Inferior parietal cortex (tissue), 1 donor: ENCODE measurements at regions not wholly inside any gene's neighbourhood (a gene's known extent, or its start where the extent isn't known, plus 50 kb on each side); places are given as distances from the start of the nearest gene placed in this dataset.

Source experiments
- DNase-seq: peaks from one replicate; pipeline ENCODE4 v3.0.0-alpha.2; 2016; ENCODE audit errors: extremely low spot score

- DNase-seq, result no peak
Measured at GRCh38 chr4:19999276-19999675, 252.4 kb upstream of the SLIT2 start.

DNA sequence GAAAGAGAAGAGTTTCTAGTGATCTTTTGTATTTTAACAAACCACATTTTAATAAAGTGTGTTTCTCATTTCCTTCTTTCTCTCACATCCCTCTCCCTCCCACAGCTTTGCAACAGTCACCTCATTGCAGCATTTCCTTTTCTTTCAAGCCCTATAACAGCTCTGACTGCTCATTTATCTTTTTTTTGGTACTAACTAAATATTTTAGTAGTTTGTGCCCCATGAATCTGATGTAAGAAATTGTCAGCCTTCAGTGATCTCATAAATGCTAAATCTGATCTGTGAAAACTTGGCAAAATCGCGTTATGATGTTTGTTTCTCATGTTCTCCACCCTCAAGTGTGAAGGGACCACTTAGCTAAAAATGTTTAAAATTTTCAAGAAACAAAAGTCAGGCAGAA, 258.5 kb upstream of the SLIT2 start:
- no peak for DNase-seq

- no peak for DNase-seq
Measured at GRCh38 chr4:19992471-19993093, 259.1 kb upstream of the SLIT2 start.

- DNase-seq, result no peak
Measured at GRCh38 chr4:19987746-19988145, 264.0 kb upstream of the SLIT2 start.

DNA sequence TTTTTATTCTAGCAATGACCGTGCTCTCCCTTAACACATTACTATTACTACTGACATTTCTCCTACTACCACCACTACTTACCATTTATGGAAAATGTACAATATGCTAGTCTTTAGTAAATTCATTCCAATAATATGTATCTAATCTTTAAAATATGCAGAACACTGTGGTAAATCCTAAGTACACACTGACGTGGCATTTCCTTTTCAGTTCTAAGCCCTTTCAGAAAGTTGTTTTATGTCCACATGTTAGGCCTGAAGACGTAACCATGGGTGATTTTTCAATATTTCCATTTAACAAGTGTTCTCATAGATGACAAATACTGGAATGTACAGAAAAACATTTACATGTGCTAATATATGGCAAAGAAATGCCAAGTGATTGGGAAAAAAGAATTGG, 268.6 kb upstream of the SLIT2 start:
- DNase-seq, result no peak

DNA sequence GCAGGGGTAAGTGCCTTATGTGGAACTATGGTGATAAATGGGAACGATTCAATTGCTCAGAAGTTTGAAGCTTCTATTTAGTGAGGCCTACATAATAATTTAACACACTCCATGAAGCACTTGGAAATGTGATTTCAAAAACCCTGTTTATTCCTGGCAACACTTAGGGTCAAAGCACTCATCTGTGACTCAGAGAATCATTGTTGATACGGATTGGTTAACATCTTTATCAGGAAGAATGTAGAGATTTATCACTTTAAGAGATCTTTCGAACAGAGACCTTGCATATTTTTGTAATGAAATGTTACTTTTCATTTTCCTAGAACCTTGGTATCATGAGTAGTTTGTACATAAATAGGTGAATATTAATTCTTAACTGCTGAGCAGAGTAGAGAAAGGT, 269.1 kb upstream of the SLIT2 start:
- no peak for DNase-seq

- DNase-seq, result no peak
Measured at GRCh38 chr4:19971829-19972228, 279.9 kb upstream of the SLIT2 start.

DNA sequence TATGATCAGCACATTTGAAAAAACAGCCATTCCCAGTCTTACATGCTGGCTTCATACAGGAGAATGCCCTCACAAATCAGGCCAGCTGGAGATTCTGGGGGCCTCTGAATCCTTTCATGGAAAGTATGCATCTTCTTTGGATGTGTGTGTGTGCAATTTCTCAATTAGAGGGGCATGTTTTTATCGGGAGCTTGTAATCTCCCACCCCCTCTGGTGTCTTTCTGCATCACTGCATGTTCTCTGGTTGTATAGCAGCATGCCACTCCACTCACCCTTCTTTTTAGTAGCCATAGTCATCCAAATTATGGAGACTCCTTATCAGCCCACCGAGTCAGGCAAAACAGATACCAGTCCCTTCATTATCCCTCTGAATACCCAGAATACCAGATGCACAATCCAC, 282.2 kb upstream of the SLIT2 start:
- no peak for DNase-seq

DNA sequence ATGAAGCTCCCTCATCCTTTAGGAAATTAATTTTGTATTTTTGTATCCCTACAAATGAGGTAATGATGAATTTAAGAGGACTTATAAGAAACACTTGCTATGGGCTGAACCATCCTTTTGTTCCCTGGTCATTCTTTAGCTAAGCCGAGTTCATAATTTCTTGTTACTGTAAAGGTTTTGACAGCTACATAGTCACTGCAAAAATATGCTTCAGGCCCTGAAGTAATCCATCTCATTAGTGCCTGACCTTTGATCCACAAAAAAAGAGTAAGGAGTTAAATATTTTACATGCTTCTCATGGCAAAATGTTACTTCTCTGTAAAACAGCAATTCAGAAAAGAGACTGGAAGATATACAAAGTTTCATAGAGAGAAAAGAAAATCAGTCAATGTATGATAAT, 290.6 kb upstream of the SLIT2 start:
- no peak for DNase-seq

DNA sequence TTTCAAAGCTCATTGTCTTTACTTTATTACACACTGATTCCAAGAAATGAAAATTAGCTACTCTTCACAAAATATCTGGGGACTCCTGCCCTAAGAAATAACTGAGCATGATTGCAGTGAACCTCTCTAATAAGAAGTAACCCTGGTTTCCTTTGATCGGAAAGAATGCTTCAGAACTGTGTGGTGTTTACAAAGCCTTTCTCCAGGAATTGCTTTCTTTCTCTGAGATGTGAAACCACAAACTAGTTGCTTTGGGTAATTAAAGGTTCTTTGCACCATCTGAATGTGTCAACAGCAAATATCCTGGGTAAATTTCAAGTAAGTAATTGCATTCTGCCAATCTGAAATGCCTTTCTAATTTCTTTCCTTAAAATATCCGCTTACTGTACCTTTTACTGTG, 292.9 kb upstream of the SLIT2 start:
- no peak for DNase-seq

GRCh38 chr4:19947349-19947748, 304.4 kb upstream of the SLIT2 start:
- DNase-seq, result no peak

- DNase-seq, result no peak
Measured at GRCh38 chr4:19945979-19946380, 305.7 kb upstream of the SLIT2 start.

- no peak for DNase-seq
Measured at GRCh38 chr4:19945501-19945900, 306.2 kb upstream of the SLIT2 start.

- DNase-seq, result no peak
Measured at GRCh38 chr4:19944806-19945205, 306.9 kb upstream of the SLIT2 start.

- DNase-seq, result no peak
Measured at GRCh38 chr4:19944251-19944650, 307.5 kb upstream of the SLIT2 start.

- no peak for DNase-seq
Measured at GRCh38 chr4:19941434-19941833, 310.3 kb upstream of the SLIT2 start.

GRCh38 chr4:19940861-19941260, 310.8 kb upstream of the SLIT2 start:
- DNase-seq, result no peak

DNA sequence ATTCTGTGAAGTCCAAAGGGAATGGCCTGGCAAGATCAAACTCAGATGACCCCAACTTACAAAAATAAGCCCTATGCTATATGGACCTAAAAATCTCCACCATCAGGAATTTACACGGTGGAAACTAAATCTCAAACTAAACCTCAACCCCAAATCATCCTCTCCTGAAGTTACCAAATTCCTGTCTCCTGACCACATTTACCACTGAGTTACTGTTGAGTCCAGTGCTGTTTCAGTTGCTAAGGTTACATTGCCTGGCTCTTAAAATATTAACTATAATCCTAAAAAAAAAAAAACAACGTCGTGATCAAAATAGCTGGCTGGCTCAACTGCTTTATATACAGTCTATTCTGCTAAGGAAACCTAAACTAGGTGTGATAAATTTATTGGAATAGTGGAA, 315.2 kb upstream of the SLIT2 start:
- DNase-seq, result no peak

GRCh38 chr4:19930742-19931141, 321.0 kb upstream of the SLIT2 start:
- no peak for DNase-seq

DNA sequence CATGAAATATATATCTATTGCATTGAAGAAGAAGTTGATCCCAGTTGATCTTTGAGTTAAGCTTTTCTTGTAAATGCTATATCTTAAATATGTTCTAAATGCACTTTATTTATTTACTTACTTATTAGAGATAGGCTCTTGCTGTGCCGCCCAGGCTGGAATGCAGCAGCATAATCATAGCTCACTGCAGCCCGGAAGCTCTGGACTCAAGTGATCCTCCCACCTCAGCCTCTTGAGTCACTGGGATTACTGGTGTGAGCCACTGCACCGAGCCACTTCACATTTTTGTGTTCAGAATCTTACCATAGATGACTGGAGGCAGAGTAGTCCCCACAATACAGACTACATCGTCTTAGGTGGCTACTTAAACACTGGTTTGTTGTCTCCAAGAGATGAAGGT, 324.3 kb upstream of the SLIT2 start:
- DNase-seq, result no peak

DNA sequence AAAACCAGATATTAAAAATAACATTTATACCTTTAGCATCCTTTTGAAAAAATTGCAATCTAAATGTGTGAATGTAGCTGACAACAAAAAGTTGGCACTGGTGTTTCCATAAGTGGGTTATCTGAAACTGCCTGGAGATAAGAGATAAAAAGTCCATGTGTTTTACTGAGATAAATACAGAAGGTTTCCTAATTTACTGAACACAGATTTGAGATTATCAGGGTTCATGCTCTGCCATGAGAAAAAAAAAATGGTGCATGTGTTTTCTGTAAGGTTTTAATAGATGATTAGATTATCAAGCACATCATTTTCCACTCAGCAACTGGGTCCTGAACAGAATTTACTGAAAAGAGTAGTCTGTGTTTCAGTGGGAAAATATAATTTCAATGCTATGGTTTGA, 326.2 kb upstream of the SLIT2 start:
- no peak for DNase-seq

GRCh38 chr4:19924761-19925160, 326.9 kb upstream of the SLIT2 start:
- no peak for DNase-seq

DNA sequence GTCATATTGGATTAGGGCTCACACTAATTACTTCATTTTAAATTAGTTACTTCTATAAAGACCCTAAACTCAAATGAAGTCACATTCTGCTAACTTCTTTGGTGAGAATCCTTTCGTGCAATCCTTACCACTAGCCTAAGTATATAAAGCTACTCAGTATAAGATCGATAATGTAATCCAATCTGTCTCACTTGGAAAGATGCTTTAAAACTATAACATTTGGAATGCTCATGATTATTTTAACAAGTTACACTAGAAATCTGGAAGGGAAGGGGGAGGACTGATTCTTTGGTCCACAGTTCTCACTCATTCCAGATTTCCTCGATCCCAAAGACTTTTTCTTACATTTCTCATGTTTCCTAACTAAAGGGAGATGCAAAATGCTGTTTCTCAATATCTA, 336.4 kb upstream of the SLIT2 start:
- DNase-seq, result no peak

- no peak for DNase-seq
Measured at GRCh38 chr4:19913650-19914049, 338.1 kb upstream of the SLIT2 start.
